Stomach (tissue), 8 donors: ENCODE measurements at regions not wholly inside any gene's neighbourhood (a gene's known extent, or its start where the extent isn't known, plus 50 kb on each side); places are given as distances from the start of the nearest gene placed in this dataset.
A peak's percentile ranks its signal among the peaks of the same experiment; 100 is the strongest.

Source experiments
- DNase-seq, 2 donors: peaks; one replicate each; pipeline versions ENCODE4 v3.0.0 to v3.0.0-alpha.2; 2013 to 2019
- H3K27ac ChIP-seq, 5 donors: fragments of 200-600 bp in 4 of 5; sonication (generic) in 4 of 5; one replicate each; pipeline ENCODE4 v1.5.1; 2013 to 2019; ENCODE audit warnings: mild to moderate bottlenecking in 1 of 5, moderate library complexity in 1 of 5
- H3K27me3 ChIP-seq, 3 donors: fragments of 200-600 bp; sonication (generic); one replicate each; pipeline ENCODE4 v1.5.1; 2017 to 2019; ENCODE audit warnings: mixed run types in 1 of 3
- H3K36me3 ChIP-seq, 4 donors: fragments of 200-600 bp; sonication (generic); 1 replicate in 3 of 4; 2 replicates in 1 of 4; pipeline ENCODE4 v1.5.1; 2016 to 2019
- H3K4me1 ChIP-seq, 4 donors: fragments of 200-600 bp; sonication (generic); one replicate each; pipeline ENCODE4 v1.5.1; 2016 to 2019
- H3K4me3 ChIP-seq, 4 donors: fragments of 200-600 bp; sonication (generic) in 3 of 4; one replicate each; pipeline ENCODE4 v1.5.1; 2016 to 2019; ENCODE audit warnings: mild to moderate bottlenecking in 1 of 4
- H3K9me3 ChIP-seq, 4 donors: fragments of 200-600 bp; sonication (generic); one replicate each; pipeline ENCODE4 v1.5.1; 2016 to 2019
- EP300 ChIP-seq: sonication (generic); formaldehyde crosslinking; IDR thresholded peaks from one replicate; pipeline ENCODE4 v1.6.1; 2017; ENCODE audit warnings: antibody characterized with exemption
- POLR2A ChIP-seq, 4 donors: fragments of 450-650 bp; IDR thresholded peaks; one replicate each; pipeline ENCODE4 v1.6.1; 2016; ENCODE audit warnings: antibody characterized with exemption in 4 of 4, control low read depth in 2 of 4, mild to moderate bottlenecking in 1 of 4, moderate library complexity in 1 of 4
- POLR2AphosphoS5 ChIP-seq, 3 donors: sonication (generic); formaldehyde crosslinking; IDR thresholded peaks; one replicate each; pipeline ENCODE4 v1.6.1; 2016; ENCODE audit warnings: antibody characterized with exemption in 3 of 3
- WGBS, 5 donors: extraction: QIAGEN DNeasy Blood & Tissue Kit in 3 of 5; methylation state at CpG; one replicate each; pipeline versions ENCODE4 v1.1.5 to v1.1.7; 2013 to 2018; 5-methylcytosine and 5-hydroxymethylcytosine counted together
- intact Hi-C: fragments of 100-400 bp; cut with DNase I; formaldehyde crosslinking; loops from one replicate; pipeline ENCODE4 v1.15.1; 2023; ENCODE audit warnings: low total_unique reads
- TF ChIP-seq, protein P1 (sequence below), 7 experiments: fragments of 450-650 bp in 4 of 7; fragments of 200-600 bp in 3 of 7; sonication (generic) in 3 of 7; IDR thresholded peaks; one replicate each; pipeline ENCODE4 v1.5.1; 2016 to 2019; ENCODE audit warnings: antibody characterized with exemption in 7 of 7, control low read depth in 2 of 7, mild to moderate bottlenecking in 1 of 7
- donor health status: healthy with polysubstance abuse.
- donor health status: Bipolar disorder and iron deficiency.
- donor health status: healthy.

DNA sequence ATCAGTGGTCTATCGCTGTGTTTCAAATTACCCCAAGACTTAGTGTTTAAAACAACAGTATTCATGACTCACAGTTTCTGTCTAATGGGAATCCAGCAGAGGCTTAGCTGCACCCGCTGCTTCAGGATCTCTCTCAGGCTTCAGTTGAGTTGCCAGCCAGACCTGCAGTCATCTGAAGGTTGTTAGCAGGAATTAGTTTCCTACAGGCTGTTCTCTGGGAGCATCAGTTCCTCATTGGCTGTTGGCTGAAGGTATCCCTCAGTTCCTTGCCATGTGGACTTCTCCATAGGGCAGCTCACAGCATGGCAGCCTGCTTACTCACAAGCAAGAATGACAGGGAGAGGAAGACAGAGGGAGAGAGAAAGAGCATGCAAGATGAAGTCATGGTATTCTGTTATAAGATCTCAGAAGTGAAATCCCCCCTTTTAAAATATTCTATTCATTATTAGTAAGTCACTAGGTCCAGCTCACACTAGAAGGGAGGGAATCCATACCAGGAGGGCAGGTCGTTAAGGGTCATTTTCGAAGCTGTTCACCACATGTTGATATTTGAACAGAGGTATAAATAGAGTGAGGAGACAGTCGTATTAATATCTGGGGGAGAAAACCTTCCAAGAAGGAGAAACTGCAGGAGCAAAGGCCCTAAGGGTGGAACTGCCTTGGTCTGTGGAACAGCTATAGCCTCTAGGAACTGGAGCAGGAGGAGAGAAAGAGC, 473.9 kb upstream of the PPP2R3A start:
- 63 to 78% (median 74%) methylated on average over 5 of the region's 5 CpGs for WGBS, 5 donors
- intact Hi-C loops = no loop called here
- Histone ChIP-seq H3K27me3 (no peaks in the 10 kb centered on the region), H3K36me3 (no peaks in the 10 kb centered on the region), H3K27ac (no peak overlapping the region), H3K4me3 (no peak overlapping the region), H3K4me1 (no peaks in the 10 kb centered on the region), H3K9me3 (no peaks in the 10 kb centered on the region)
- DNase-seq = no peak
- no peak for TF ChIP-seq EP300
- no peak for TF ChIP-seq POLR2AphosphoS5 (IDR thresholded peaks at IDR 0.05)
- TF ChIP-seq POLR2A (IDR thresholded peaks at IDR 0.05) = no peak
- TF ChIP-seq, protein P1, sequence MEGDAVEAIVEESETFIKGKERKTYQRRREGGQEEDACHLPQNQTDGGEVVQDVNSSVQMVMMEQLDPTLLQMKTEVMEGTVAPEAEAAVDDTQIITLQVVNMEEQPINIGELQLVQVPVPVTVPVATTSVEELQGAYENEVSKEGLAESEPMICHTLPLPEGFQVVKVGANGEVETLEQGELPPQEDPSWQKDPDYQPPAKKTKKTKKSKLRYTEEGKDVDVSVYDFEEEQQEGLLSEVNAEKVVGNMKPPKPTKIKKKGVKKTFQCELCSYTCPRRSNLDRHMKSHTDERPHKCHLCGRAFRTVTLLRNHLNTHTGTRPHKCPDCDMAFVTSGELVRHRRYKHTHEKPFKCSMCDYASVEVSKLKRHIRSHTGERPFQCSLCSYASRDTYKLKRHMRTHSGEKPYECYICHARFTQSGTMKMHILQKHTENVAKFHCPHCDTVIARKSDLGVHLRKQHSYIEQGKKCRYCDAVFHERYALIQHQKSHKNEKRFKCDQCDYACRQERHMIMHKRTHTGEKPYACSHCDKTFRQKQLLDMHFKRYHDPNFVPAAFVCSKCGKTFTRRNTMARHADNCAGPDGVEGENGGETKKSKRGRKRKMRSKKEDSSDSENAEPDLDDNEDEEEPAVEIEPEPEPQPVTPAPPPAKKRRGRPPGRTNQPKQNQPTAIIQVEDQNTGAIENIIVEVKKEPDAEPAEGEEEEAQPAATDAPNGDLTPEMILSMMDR (IDR thresholded peaks at IDR 0.05) = no peak

DNA sequence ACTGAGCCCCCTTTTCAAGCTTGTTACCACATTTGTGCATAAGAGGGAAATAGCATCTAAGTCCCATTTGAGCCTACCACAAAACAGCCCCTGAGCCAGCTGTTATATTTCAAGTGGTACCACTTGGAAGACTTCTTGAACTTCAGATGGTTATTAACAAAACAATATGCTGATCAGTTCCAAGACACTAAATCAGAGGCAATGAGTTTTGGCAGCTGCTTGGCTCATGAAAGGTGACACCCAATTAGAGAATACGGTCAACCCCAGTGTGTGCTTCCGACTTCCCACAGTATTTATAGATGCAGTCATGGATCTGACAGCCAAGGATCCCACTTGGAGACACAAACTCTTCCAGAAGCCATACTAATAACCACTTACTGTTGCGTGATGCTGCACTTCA, 469.6 kb upstream of the PPP2R3A start:
- Histone ChIP-seq H3K4me1 (no peaks in the 10 kb centered on the region), H3K36me3 (no peaks in the 10 kb centered on the region), H3K27ac (no peak overlapping the region), H3K27me3 (no peaks in the 10 kb centered on the region), H3K4me3 (no peak overlapping the region), H3K9me3 (no peaks in the 10 kb centered on the region)
- TF ChIP-seq POLR2A (IDR thresholded peaks at IDR 0.05) (no peak), POLR2AphosphoS5 (IDR thresholded peaks at IDR 0.05) (no peak), EP300 (no peak)
- TF ChIP-seq, protein P1 (IDR thresholded peaks at IDR 0.05) = no peak
- 65 to 82% (median 77%) methylated on average over 3 of the region's 3 CpGs for WGBS, 5 donors
- intact Hi-C loops = no loop called here
- DNase-seq = peak in 1 of 2 donors; percentile 3

DNA sequence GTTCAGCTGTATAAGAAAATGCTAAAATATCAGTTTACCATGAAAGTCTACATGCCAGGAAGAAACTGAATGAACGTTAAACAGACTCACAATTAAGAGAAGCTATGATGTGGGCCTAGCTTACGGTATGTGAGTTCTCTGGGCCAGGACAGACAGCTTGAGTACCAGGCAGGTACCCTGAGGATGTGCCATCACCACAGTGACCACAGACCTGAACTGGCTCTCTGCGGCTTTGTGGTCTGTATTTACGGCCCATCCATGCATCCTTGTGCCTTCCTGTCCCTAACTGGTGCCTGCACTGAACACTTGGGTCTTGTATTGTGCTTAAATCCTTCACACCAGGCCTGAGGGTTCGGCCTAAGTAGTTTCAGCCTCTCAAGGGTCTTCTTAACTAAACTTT, 467.5 kb upstream of the PPP2R3A start:
- no peak for DNase-seq
- no peaks in the 10 kb centered on the region for H3K9me3 ChIP-seq
- no peak overlapping the region for H3K4me3 ChIP-seq
- H3K27me3 ChIP-seq = no peaks in the 10 kb centered on the region
- no peaks in the 10 kb centered on the region for H3K36me3 ChIP-seq
- H3K4me1 ChIP-seq = no peaks in the 10 kb centered on the region
- TF ChIP-seq POLR2A (IDR thresholded peaks at IDR 0.05) (no peak), POLR2AphosphoS5 (IDR thresholded peaks at IDR 0.05) (no peak), EP300 (no peak)
- TF ChIP-seq, protein P1 (IDR thresholded peaks at IDR 0.05) = no peak
- WGBS, 5 donors = 78 to 87% (median 80%) methylated on average over 5 of the region's 5 CpGs
- intact Hi-C loops = no loop called here
- H3K27ac ChIP-seq = no peak overlapping the region

DNA sequence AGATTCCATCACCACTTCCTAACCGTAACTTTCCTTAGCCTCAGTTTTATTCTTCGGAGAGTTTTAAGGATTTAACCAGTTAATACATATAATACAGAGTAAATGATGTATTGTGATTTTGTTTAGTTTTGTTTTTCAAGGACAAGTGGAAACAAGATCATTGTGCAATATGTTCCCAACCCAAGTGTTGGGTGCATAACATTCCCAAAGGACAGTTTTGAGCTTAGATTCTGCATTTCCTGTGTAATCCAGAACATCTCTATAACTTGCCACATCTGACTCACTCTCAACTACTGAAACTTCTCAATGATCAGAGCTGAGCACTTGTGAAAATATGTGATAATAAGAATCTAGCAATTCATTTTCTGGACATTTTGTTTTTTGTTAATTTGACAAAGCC, 466.1 kb upstream of the PPP2R3A start:
- 91 to 96% (median 95%) methylated on average over 2 of the region's 2 CpGs for WGBS, 5 donors
- no peaks in the 10 kb centered on the region for H3K9me3 ChIP-seq
- peaks cover 0 to 10% (median 4%) of the 10 kb centered on the region in 3 donors for H3K27me3 ChIP-seq
- H3K4me1 ChIP-seq = peaks cover 0 to 8% (median 5%) of the 10 kb centered on the region in 4 donors
- H3K36me3 ChIP-seq = no peaks in the 10 kb centered on the region
- no peak for DNase-seq
- TF ChIP-seq, protein P1 (IDR thresholded peaks at IDR 0.05) = no peak
- TF ChIP-seq POLR2AphosphoS5 (IDR thresholded peaks at IDR 0.05) = no peak
- no peak for TF ChIP-seq EP300
- no peak for TF ChIP-seq POLR2A (IDR thresholded peaks at IDR 0.05)
- no peak overlapping the region for H3K27ac ChIP-seq
- no peak overlapping the region for H3K4me3 ChIP-seq
- intact Hi-C loops = no loop called here
